ENCODE measurements at regions not wholly inside any gene's neighbourhood (a gene's known extent, or its start where the extent isn't known, plus 50 kb on each side); places are given as distances from the start of the nearest gene placed in this dataset.
A peak's percentile ranks its signal among the peaks of the same experiment; 100 is the strongest.

- TF ChIP-seq YY1 (IDR thresholded peaks at IDR 0.05; ENCODE audit: insufficient read depth, insufficient replicate concordance, low read depth, low read length) (no peak), ZNF713 (CRISPR knock-in tag; IDR thresholded peaks at IDR 0.05) (no peak), RAD21 (CRISPR knock-in tag; IDR thresholded peaks at IDR 0.05) (peak; percentile 45; the same call in 1 of the 2 replicates), ZSCAN12 (CRISPR knock-in tag; IDR thresholded peaks at IDR 0.05) (no peak), ZNF891 (CRISPR knock-in tag; IDR thresholded peaks at IDR 0.05) (no peak), ZNF30 (CRISPR knock-in tag; IDR thresholded peaks at IDR 0.05) (no peak), GRHL1 (CRISPR knock-in tag; conservative IDR thresholded peaks at IDR 0.05) (no peak), ZNF552 (CRISPR knock-in tag; IDR thresholded peaks at IDR 0.05; ENCODE audit: borderline replicate concordance) (no peak), TEAD3 (CRISPR knock-in tag; optimal IDR thresholded peaks at IDR 0.05; ENCODE audit: borderline replicate concordance) (peak; percentile 33), ZFY (CRISPR knock-in tag; IDR thresholded peaks at IDR 0.05) (no peak), NFE2L1 (CRISPR knock-in tag; IDR thresholded peaks at IDR 0.05; ENCODE audit: borderline replicate concordance) (no peak), ZNF75D (CRISPR knock-in tag; IDR thresholded peaks at IDR 0.05; ENCODE audit: borderline replicate concordance) (no peak), ZNF253 (CRISPR knock-in tag; IDR thresholded peaks at IDR 0.05; ENCODE audit: borderline replicate concordance) (no peak), PAX8 (CRISPR knock-in tag; IDR thresholded peaks at IDR 0.05; ENCODE audit: borderline replicate concordance) (no peak), ZBTB38 (CRISPR knock-in tag; IDR thresholded peaks at IDR 0.05) (no peak), ZNF839 (CRISPR knock-in tag; IDR thresholded peaks at IDR 0.05; ENCODE audit: borderline replicate concordance) (no peak), EZH2 (conservative IDR thresholded peaks at IDR 0.05; ENCODE audit: low read depth, low read length) (no peak), PHF21A (CRISPR knock-in tag; IDR thresholded peaks at IDR 0.05) (no peak), ZNF317 (CRISPR knock-in tag; IDR thresholded peaks at IDR 0.05) (no peak)
- TF ChIP-seq, protein P1, sequence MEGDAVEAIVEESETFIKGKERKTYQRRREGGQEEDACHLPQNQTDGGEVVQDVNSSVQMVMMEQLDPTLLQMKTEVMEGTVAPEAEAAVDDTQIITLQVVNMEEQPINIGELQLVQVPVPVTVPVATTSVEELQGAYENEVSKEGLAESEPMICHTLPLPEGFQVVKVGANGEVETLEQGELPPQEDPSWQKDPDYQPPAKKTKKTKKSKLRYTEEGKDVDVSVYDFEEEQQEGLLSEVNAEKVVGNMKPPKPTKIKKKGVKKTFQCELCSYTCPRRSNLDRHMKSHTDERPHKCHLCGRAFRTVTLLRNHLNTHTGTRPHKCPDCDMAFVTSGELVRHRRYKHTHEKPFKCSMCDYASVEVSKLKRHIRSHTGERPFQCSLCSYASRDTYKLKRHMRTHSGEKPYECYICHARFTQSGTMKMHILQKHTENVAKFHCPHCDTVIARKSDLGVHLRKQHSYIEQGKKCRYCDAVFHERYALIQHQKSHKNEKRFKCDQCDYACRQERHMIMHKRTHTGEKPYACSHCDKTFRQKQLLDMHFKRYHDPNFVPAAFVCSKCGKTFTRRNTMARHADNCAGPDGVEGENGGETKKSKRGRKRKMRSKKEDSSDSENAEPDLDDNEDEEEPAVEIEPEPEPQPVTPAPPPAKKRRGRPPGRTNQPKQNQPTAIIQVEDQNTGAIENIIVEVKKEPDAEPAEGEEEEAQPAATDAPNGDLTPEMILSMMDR (CRISPR knock-in tag; IDR thresholded peaks at IDR 0.05) = peak; percentile 66
- TF ChIP-seq, protein P2, sequence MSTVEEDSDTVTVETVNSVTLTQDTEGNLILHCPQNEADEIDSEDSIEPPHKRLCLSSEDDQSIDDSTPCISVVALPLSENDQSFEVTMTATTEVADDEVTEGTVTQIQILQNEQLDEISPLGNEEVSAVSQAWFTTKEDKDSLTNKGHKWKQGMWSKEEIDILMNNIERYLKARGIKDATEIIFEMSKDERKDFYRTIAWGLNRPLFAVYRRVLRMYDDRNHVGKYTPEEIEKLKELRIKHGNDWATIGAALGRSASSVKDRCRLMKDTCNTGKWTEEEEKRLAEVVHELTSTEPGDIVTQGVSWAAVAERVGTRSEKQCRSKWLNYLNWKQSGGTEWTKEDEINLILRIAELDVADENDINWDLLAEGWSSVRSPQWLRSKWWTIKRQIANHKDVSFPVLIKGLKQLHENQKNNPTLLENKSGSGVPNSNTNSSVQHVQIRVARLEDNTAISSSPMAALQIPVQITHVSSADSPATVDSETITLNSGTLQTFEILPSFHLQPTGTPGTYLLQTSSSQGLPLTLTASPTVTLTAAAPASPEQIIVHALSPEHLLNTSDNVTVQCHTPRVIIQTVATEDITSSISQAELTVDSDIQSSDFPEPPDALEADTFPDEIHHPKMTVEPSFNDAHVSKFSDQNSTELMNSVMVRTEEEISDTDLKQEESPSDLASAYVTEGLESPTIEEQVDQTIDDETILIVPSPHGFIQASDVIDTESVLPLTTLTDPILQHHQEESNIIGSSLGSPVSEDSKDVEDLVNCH (CRISPR knock-in tag; IDR thresholded peaks at IDR 0.05) = no peak
- TF ChIP-seq, protein P3, sequence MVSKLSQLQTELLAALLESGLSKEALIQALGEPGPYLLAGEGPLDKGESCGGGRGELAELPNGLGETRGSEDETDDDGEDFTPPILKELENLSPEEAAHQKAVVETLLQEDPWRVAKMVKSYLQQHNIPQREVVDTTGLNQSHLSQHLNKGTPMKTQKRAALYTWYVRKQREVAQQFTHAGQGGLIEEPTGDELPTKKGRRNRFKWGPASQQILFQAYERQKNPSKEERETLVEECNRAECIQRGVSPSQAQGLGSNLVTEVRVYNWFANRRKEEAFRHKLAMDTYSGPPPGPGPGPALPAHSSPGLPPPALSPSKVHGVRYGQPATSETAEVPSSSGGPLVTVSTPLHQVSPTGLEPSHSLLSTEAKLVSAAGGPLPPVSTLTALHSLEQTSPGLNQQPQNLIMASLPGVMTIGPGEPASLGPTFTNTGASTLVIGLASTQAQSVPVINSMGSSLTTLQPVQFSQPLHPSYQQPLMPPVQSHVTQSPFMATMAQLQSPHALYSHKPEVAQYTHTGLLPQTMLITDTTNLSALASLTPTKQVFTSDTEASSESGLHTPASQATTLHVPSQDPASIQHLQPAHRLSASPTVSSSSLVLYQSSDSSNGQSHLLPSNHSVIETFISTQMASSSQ (IDR thresholded peaks at IDR 0.05; ENCODE audit: low read depth) = no peak
- TF ChIP-seq, protein P3 (CRISPR knock-in tag; IDR thresholded peaks at IDR 0.05; ENCODE audit: borderline replicate concordance) = no peak
Measured at GRCh38 chr7:96778263-96778662, 68.6 kb upstream of the SEM1 start (continued).
